ENCODE measurements at regions not wholly inside any gene's neighbourhood (a gene's known extent, or its start where the extent isn't known, plus 50 kb on each side); places are given as distances from the start of the nearest gene placed in this dataset.
A peak's percentile ranks its signal among the peaks of the same experiment; 100 is the strongest.
"Not testable (repeated sequence)": the region's sequence is repeated elsewhere in the genome, so short reads cannot be mapped to it uniquely, and the experiment has no call there.

DNA sequence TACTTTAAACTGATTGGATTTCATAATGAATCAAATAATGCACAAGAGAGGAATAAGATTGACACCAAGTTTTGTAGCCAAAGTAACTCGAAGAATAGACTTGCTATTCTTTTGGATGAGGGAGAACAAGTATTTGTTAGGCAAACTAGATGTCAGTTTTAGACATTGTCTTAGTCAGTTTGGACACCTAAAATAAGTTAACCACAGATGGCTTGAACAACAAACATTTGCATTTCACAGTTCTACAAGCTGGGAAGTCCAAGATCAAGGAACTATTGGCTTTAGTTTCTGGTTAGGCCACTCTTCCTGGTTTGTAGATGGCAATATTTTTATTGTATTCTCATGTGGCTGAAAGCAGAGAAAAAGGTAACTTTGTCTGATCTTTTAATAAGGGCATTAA, 61.3 kb upstream of the OSTN start:
- no peak for TF ChIP-seq POLR2A (IDR thresholded peaks at IDR 0.05)
- TF ChIP-seq, protein P1, sequence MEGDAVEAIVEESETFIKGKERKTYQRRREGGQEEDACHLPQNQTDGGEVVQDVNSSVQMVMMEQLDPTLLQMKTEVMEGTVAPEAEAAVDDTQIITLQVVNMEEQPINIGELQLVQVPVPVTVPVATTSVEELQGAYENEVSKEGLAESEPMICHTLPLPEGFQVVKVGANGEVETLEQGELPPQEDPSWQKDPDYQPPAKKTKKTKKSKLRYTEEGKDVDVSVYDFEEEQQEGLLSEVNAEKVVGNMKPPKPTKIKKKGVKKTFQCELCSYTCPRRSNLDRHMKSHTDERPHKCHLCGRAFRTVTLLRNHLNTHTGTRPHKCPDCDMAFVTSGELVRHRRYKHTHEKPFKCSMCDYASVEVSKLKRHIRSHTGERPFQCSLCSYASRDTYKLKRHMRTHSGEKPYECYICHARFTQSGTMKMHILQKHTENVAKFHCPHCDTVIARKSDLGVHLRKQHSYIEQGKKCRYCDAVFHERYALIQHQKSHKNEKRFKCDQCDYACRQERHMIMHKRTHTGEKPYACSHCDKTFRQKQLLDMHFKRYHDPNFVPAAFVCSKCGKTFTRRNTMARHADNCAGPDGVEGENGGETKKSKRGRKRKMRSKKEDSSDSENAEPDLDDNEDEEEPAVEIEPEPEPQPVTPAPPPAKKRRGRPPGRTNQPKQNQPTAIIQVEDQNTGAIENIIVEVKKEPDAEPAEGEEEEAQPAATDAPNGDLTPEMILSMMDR (IDR thresholded peaks at IDR 0.05): no peak
- Histone ChIP-seq H3K4me3 (no peak overlapping the region), H3K4me1 (no peaks in the 10 kb centered on the region), H3K27ac (no peak overlapping the region), H3K27me3 (no peaks in the 10 kb centered on the region), H3K9me3 (peaks cover 0 to 5% (median 0%) of the 10 kb centered on the region in 3 donors), H3K36me3 (replicated peaks in 1 of 2; ENCODE audit: insufficient read depth in 1 of 2, low read depth in 2 of 2) (no peaks in the 10 kb centered on the region)
- intact Hi-C loops (cut with DNase I): no loop called here
- ATAC-seq (no peak), DNase-seq (no peak)
- 61 to 76% methylated on average over 1 of the region's 1 CpG for WGBS, 2 donors

DNA sequence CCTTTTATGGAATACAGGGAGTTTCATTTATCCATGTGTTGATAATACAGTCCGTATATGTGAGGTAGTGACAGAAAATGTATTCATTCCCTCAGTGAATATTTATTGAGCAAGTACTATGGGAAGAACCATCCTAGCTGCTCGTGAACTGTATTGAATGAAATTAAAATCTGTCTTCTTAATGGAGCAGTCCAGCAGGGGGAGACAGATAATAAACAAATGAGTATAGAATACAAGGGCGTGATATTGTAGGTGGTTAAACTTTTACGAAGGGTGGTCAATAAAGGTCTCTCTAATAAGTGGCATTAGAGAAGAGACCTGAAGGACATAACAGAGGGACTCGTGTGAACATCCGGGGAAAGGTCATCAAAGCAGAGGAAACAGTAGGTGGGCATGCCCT, 62.7 kb upstream of the OSTN start:
- Histone ChIP-seq H3K4me3 (no peak overlapping the region), H3K9me3 (peaks cover 0 to 5% (median 0%) of the 10 kb centered on the region in 3 donors), H3K36me3 (replicated peaks in 1 of 2; ENCODE audit: insufficient read depth in 1 of 2, low read depth in 2 of 2) (no peaks in the 10 kb centered on the region), H3K27me3 (no peaks in the 10 kb centered on the region), H3K27ac (no peak overlapping the region), H3K4me1 (no peaks in the 10 kb centered on the region)
- intact Hi-C loops (cut with DNase I): no loop called here
- ATAC-seq (no peak), DNase-seq (no peak)
- no peak for TF ChIP-seq POLR2A (IDR thresholded peaks at IDR 0.05)
- TF ChIP-seq, protein P1 (IDR thresholded peaks at IDR 0.05): peak in 1 of 7 experiments; percentile 12
- WGBS, 2 donors: 77 to 79% methylated on average over 6 of the region's 6 CpGs

DNA sequence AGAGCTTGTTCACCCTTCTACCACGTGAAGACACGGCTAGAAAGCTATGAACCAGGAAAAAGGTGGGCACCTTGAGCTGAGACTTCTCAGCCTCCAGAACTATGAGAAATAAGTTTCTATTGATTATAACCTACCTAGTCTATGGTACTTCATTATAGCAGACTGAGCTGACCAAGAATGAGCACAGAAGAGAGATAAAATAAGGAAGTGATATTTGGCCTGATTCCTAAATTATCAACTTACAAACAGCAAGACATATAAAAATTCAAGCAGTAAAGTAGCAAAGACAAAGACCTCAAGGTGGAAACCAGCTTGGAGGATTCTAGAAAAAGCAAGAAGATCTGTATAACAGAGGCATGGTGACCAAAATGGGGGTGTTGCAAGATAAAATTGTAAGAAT, 63.9 kb upstream of the OSTN start:
- Histone ChIP-seq H3K4me1 (no peaks in the 10 kb centered on the region), H3K4me3 (no peak overlapping the region), H3K27ac (no peak overlapping the region), H3K9me3 (peaks cover 0 to 5% (median 0%) of the 10 kb centered on the region in 3 donors), H3K27me3 (no peaks in the 10 kb centered on the region), H3K36me3 (replicated peaks in 1 of 2; ENCODE audit: insufficient read depth in 1 of 2, low read depth in 2 of 2) (no peaks in the 10 kb centered on the region)
- ATAC-seq (no peak), DNase-seq (no peak)
- WGBS, 2 donors: 79 to 92% methylated on average over 2 of the region's 2 CpGs
- TF ChIP-seq, protein P1 (IDR thresholded peaks at IDR 0.05): no peak
- TF ChIP-seq POLR2A (IDR thresholded peaks at IDR 0.05): no peak
- intact Hi-C loops (cut with DNase I): no loop called here

DNA sequence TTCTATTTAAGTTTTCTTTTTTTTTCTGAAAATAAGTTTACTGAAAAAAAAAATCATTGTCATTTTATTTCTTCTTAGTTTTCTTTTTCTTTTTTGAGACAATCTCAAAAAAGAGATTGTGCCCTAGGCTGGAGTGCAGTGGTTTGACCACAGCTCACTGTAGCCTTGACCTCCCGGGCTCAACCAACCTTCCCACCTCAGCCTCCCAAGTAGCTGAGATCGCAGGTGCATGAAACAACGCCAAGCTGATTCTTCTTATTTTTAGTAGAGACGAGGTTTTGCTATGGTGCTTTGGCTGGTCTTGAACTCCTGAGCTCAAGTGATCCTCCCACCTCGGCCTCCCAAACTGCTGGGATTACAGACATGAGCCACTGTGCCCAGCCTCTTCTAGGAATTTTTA, 65.7 kb upstream of the OSTN start:
- DNase-seq (no peak), ATAC-seq (no peak)
- H3K27ac ChIP-seq: no peak overlapping the region
- no peaks in the 10 kb centered on the region for H3K4me1 ChIP-seq
- peaks cover 0 to 5% (median 0%) of the 10 kb centered on the region in 3 donors for H3K9me3 ChIP-seq
- H3K27me3 ChIP-seq: no peaks in the 10 kb centered on the region
- H3K36me3 ChIP-seq (replicated peaks in 1 of 2; ENCODE audit: insufficient read depth in 1 of 2, low read depth in 2 of 2): no peaks in the 10 kb centered on the region
- TF ChIP-seq, protein P1 (IDR thresholded peaks at IDR 0.05): no peak
- TF ChIP-seq POLR2A (IDR thresholded peaks at IDR 0.05): no peak
- intact Hi-C loops (cut with DNase I): no loop called here
- 75 to 85% methylated on average over 5 of the region's 5 CpGs for WGBS, 2 donors
- H3K4me3 ChIP-seq: no peak overlapping the region

DNA sequence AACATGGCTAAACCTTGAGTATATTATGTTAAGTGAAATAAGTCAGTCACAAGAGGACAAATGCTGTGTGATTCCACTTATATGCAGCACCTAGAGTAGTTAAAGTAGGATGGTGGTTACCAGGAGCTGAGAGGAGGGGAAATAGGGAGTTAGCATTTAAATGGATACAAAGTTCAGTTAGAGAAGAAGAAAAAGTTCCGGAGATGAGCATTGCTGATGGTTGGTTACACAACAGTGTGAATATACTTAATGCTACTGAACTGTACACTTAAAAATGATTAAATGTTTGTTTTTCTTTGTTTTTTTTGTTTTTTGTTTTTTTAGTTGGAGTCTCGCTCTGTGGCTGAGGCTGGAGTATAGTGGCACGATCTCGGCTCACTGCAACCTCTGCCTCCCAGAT, 67.7 kb upstream of the OSTN start:
- H3K36me3 ChIP-seq (replicated peaks in 1 of 2; ENCODE audit: insufficient read depth in 1 of 2, low read depth in 2 of 2): no peaks in the 10 kb centered on the region
- peaks cover 0 to 5% (median 0%) of the 10 kb centered on the region in 3 donors for H3K9me3 ChIP-seq
- no peak overlapping the region for H3K4me3 ChIP-seq
- TF ChIP-seq, protein P1 (IDR thresholded peaks at IDR 0.05): no peak
- no peak for TF ChIP-seq POLR2A (IDR thresholded peaks at IDR 0.05)
- ATAC-seq (no peak), DNase-seq (no peak)
- H3K27ac ChIP-seq: no peak overlapping the region
- no peaks in the 10 kb centered on the region for H3K4me1 ChIP-seq
- 77 to 83% methylated on average over 4 of the region's 4 CpGs for WGBS, 2 donors
- no peaks in the 10 kb centered on the region for H3K27me3 ChIP-seq
- intact Hi-C loops (cut with DNase I): no loop called here

DNA sequence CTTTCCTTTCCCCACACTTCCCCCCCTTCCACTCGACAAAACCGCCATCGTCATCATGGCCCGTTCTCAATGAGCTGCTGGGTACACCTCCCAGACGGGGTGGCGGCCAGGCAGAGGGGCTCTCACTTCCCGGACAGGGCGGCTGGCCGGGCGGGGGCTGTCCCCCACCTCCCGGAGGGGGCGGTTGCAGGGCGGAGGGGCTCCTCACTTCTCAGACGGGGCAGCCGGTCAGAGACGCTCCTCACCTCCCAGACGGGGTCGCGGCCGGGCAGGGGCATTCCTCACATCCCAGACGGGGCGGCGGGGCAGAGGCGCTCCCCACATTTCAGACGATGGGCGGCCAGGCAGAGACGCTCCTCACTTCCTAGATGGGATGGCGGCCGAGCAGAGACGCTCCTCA, 74.2 kb upstream of the OSTN start:
- ATAC-seq; H3K36me3 ChIP-seq (replicated peaks in 1 of 2; ENCODE audit: insufficient read depth in 1 of 2, low read depth in 2 of 2); H3K9me3 ChIP-seq; H3K27ac ChIP-seq; intact Hi-C loops (cut with DNase I); H3K27me3 ChIP-seq; DNase-seq; H3K4me3 ChIP-seq; H3K4me1 ChIP-seq: not testable (repeated sequence)
- WGBS, 2 donors: 88 to 93% methylated on average over 6 to 15 of the region's 30 CpGs
